BJ (cell line): ENCODE measurements at regions not wholly inside any gene's neighbourhood (a gene's known extent, or its start where the extent isn't known, plus 50 kb on each side); places are given as distances from the start of the nearest gene placed in this dataset.

ENCODE experiments used
- CTCF ChIA-PET: fragments of 350-600 bp; formaldehyde crosslinking; extraction: SDS; loops from one replicate; lab custom pipeline; 2021; ENCODE audit warnings: antibody characterized with exemption, inconsistent platforms; lab: Yijun Ruan, JAX
- POLR2A ChIA-PET: fragments of 300-600 bp; sonication (Branson Sonifier 250); formaldehyde crosslinking; extraction: SDS; loops from one replicate; lab custom pipeline; 2021; ENCODE audit warnings: antibody characterized with exemption; lab: Charles Lee
- DNase-seq: peaks from one replicate; pipeline ENCODE4 v3.0.0-alpha.2; 2011; ENCODE audit warnings: low read depth
- H3K27me3 ChIP-seq: 2 replicates; pipeline ENCODE4 v1.6.0; 2011; ENCODE audit warnings: low read length; ENCODE audit not compliant: control insufficient read depth, insufficient read depth
- H3K36me3 ChIP-seq: 2 replicates; pipeline ENCODE4 v1.5.1; 2011; ENCODE audit warnings: low read length; ENCODE audit not compliant: control insufficient read depth, insufficient read depth
- H3K4me3 ChIP-seq: 2 replicates; pipeline ENCODE4 v1.5.1; 2011; ENCODE audit warnings: low read depth, mild to moderate bottlenecking, control low read depth, low read length
- TF ChIP-seq, protein P1 (sequence below): IDR thresholded peaks from 2 replicates; pipeline ENCODE4 v1.5.1; 2011; ENCODE audit warnings: low read depth, mild to moderate bottlenecking, control low read depth, inconsistent platforms, low read length, moderate library complexity; ENCODE audit not compliant: insufficient read depth

DNA sequence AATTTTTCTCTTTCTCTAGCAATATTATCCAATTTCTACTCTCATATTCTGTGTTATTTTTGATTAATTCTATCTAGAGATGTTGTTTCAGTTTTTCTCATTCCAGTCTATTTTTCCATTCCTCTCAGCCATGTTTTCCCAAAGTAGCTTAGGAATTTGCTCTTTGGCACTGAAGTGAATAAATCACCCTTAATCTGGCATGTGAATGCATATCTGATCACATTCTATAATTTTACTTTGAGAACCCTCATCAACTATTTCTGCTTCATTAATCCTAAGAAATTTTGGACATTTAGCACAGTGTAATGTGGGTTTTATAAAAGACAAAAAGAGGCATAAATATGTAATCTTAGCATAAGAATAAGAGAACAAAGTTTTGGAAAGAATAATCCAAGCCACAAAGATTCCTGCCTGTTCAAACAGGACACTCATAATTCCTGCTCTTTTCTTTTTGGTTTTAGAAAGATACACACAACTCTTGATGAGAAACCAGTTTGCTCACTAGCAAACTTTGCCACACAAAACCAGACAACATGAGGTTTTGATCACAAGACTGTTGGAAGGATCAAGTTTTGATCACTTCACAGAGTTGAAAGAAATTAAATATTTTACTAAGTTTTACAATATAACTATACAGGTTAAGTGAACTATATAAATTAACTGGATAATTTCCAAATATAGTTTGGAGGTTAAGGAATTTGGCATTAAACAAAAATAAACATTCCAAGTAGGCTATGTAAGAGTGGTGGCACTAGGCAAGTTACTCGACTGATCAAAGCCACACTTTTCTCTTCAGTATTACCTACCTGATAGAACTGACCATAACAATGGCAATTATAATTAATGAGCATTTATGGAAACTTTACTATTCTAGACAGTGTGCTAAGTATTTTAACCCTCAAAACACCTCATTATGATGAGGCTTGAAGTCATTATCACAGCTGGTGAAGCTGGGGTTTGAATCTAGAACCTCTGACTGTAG lies 226.6 kb upstream of the TMTC1 start:
- Histone ChIP-seq H3K36me3 (no peaks in the 10 kb centered on the region), H3K4me3 (no peak overlapping the region), H3K27me3 (no peaks in the 10 kb centered on the region; the same call in 1 of the 2 replicates)
- POLR2A ChIA-PET, result no interaction called here
- CTCF ChIA-PET, result no interaction called here
- TF ChIP-seq, protein P1, sequence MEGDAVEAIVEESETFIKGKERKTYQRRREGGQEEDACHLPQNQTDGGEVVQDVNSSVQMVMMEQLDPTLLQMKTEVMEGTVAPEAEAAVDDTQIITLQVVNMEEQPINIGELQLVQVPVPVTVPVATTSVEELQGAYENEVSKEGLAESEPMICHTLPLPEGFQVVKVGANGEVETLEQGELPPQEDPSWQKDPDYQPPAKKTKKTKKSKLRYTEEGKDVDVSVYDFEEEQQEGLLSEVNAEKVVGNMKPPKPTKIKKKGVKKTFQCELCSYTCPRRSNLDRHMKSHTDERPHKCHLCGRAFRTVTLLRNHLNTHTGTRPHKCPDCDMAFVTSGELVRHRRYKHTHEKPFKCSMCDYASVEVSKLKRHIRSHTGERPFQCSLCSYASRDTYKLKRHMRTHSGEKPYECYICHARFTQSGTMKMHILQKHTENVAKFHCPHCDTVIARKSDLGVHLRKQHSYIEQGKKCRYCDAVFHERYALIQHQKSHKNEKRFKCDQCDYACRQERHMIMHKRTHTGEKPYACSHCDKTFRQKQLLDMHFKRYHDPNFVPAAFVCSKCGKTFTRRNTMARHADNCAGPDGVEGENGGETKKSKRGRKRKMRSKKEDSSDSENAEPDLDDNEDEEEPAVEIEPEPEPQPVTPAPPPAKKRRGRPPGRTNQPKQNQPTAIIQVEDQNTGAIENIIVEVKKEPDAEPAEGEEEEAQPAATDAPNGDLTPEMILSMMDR, result no peak
- DNase-seq, result no peak

GRCh38 chr12:30006021-30006420 lies 222.3 kb upstream of the TMTC1 start:
- POLR2A ChIA-PET, result no interaction called here
- Histone ChIP-seq H3K36me3 (no peaks in the 10 kb centered on the region), H3K4me3 (no peak overlapping the region), H3K27me3 (no peaks in the 10 kb centered on the region; the same call in 1 of the 2 replicates)
- no peak for DNase-seq
- TF ChIP-seq, protein P1, result no peak
- CTCF ChIA-PET, result no interaction called here

DNA sequence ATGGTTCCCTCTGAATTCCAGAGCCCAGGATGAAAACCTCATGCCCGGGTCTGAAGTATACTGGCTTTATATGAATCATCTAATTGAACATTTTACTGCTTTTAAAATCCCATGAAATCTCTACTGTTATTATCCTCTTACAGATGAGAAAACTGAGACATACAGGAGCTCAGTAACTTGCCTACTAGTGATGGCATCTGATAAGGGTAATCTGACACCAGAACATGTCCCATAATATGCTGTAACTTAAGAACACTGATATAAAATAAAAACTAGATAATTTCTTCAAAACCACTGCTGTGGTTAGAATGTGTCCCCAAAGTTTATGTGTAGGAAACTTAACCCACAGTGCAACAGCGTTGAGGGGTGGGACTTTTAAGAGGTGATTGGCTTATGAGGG lies 219.6 kb upstream of the TMTC1 start:
- CTCF ChIA-PET, result interaction anchor here (0.9 kb wide), 1 partner anchor 135 kb away, joined by 3 read pairs; no protein-coding TSS in a partner anchor
- POLR2A ChIA-PET, result no interaction called here
- H3K4me3 ChIP-seq, result no peak overlapping the region
- TF ChIP-seq, protein P1, result no peak
- no peaks in the 10 kb centered on the region; the same call in 1 of the 2 replicates for H3K27me3 ChIP-seq
- no peaks in the 10 kb centered on the region for H3K36me3 ChIP-seq
- no peak for DNase-seq

- DNase-seq, result no peak
- ChIA-PET POLR2A (no interaction called here), CTCF (interaction anchor here (0.9 kb wide), 1 partner anchor 136 kb away, joined by 3 read pairs; no protein-coding TSS in a partner anchor)
- TF ChIP-seq, protein P1, result no peak
- H3K36me3 ChIP-seq, result no peaks in the 10 kb centered on the region
- no peaks in the 10 kb centered on the region; the same call in 1 of the 2 replicates for H3K27me3 ChIP-seq
- H3K4me3 ChIP-seq, result no peak overlapping the region
These were observed 218.9 kb upstream of the TMTC1 start for GRCh38 chr12:30002677-30003076.

- CTCF ChIA-PET, result no interaction called here
- no peaks in the 10 kb centered on the region for H3K27me3 ChIP-seq
- TF ChIP-seq, protein P1, result no peak
- POLR2A ChIA-PET, result no interaction called here
- H3K4me3 ChIP-seq, result no peak overlapping the region
- H3K36me3 ChIP-seq, result no peaks in the 10 kb centered on the region
- no peak for DNase-seq
These were observed 216.7 kb upstream of the TMTC1 start for GRCh38 chr12:30000401-30000800.
